BE2C (cell line): ENCODE measurements at regions not wholly inside any gene's neighbourhood (a gene's known extent, or its start where the extent isn't known, plus 50 kb on each side); places are given as distances from the start of the nearest gene placed in this dataset.
A peak's percentile ranks its signal among the peaks of the same experiment; 100 is the strongest.

Source experiments
- DNase-seq: peaks from one replicate; pipeline ENCODE4 v3.0.0-alpha.2; 2020
- H3K27me3 ChIP-seq: fragments of 250-450 bp; sonication (Bioruptor Pico); 2 replicates; pipeline ENCODE4 v1.5.1; 2020; ENCODE audit warnings: mild to moderate bottlenecking
- H3K36me3 ChIP-seq: fragments of 250-450 bp; sonication (Bioruptor Pico); 2 replicates; pipeline ENCODE4 v1.5.1; 2020; ENCODE audit warnings: mild to moderate bottlenecking
- H3K4me1 ChIP-seq: fragments of 250-450 bp; sonication (Bioruptor Pico); 2 replicates; pipeline ENCODE4 v1.5.1; 2020
- H3K4me3 ChIP-seq: 2 replicates; pipeline ENCODE4 v1.5.1; 2011; ENCODE audit warnings: low read depth, low read length
- H3K9me3 ChIP-seq: fragments of 250-450 bp; sonication (Bioruptor Pico); 2 replicates; pipeline ENCODE4 v1.5.1; 2020
- CTCF ChIP-seq: IDR thresholded peaks from 2 replicates; pipeline ENCODE4 v1.5.1; 2012; ENCODE audit warnings: mild to moderate bottlenecking, low read depth, low read length

DNA sequence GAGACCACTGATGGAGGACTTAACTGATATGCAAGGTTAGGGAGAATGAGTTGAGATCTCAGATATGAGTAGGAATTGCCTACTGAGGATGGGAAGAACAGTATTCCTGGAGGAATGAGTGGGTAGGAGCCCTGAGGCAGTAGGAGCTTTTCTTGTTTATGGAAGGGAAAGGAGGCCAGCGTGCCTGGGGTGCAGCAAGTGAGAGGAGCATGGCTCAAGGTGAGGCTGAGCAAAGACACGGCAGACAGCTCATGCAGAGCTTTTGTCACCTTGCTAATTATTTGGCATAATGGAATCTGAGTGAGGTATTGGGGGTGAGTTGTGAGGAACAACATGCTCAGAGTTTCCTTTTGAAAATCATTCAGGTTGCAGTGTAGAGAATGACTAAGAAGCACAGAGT lies 65.3 kb upstream of the IBSP start:
- no peak for TF ChIP-seq CTCF
- H3K4me3 ChIP-seq, result no peak overlapping the region
- DNase-seq, result no peak
- H3K27me3 ChIP-seq, result no peaks in the 10 kb centered on the region; the same call in none of the 2 replicates
- no peaks in the 10 kb centered on the region for H3K4me1 ChIP-seq
- no peaks in the 10 kb centered on the region for H3K36me3 ChIP-seq
- no peaks in the 10 kb centered on the region for H3K9me3 ChIP-seq

- Histone ChIP-seq H3K4me1 (no peaks in the 10 kb centered on the region), H3K36me3 (no peaks in the 10 kb centered on the region), H3K27me3 (no peaks in the 10 kb centered on the region; the same call in none of the 2 replicates), H3K4me3 (no peak overlapping the region), H3K9me3 (no peaks in the 10 kb centered on the region)
- TF ChIP-seq CTCF, result no peak
- DNase-seq, result no peak
Measured at GRCh38 chr4:87734936-87735335, 64.4 kb upstream of the IBSP start.

- no peaks in the 10 kb centered on the region for H3K4me1 ChIP-seq
- H3K9me3 ChIP-seq, result no peaks in the 10 kb centered on the region
- no peak for TF ChIP-seq CTCF
- H3K4me3 ChIP-seq, result no peak overlapping the region
- H3K27me3 ChIP-seq, result no peaks in the 10 kb centered on the region
- no peaks in the 10 kb centered on the region for H3K36me3 ChIP-seq
- DNase-seq, result no peak
Measured at GRCh38 chr4:87738483-87738882, 60.9 kb upstream of the IBSP start.

GRCh38 chr4:87739494-87739893 lies 59.9 kb upstream of the IBSP start:
- Histone ChIP-seq H3K36me3 (no peaks in the 10 kb centered on the region), H3K4me1 (no peaks in the 10 kb centered on the region), H3K9me3 (no peaks in the 10 kb centered on the region), H3K4me3 (no peak overlapping the region), H3K27me3 (no peaks in the 10 kb centered on the region)
- no peak for TF ChIP-seq CTCF
- no peak for DNase-seq

DNA sequence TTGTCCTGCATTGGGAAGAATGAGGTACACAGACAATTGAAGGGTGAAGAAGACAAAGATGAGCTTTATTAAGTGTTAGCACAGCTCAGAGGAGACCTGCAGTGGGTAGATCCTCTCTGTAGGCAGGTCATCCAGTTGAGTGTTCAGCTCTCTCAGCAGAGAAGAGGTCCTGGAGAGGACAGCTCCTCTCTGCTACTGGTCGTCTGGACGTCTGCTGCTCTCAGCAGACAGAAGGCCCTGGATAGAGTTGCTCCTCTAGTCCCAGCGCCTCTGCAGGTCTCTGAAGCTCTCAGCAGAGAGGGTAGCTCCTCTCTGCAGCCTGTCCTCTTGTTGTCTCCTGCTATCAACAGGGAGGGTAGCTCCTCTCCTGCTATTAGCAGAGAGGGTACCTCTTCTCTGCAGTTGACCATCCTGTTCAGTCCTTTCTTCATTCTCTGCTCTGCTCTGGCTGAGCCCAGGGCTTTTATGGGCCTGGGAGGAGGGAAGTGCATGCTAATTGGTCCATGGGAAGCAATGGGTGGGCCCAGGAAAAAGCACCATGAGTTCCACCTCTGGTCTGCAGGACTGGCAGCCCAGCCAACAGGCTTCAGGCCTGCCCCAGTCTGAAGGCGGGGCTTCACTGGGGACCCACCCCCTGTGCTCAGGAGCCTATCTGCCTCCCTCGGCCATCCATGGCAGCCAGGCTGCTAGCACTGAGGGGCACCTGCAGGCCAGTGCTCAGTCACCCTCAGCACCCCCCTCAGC lies 54.1 kb upstream of the IBSP start:
- Histone ChIP-seq H3K9me3 (no peaks in the 10 kb centered on the region), H3K36me3 (no peaks in the 10 kb centered on the region), H3K27me3 (no peaks in the 10 kb centered on the region), H3K4me1 (no peaks in the 10 kb centered on the region), H3K4me3 (no peak overlapping the region)
- peak; percentile 35 for DNase-seq
- no peak for TF ChIP-seq CTCF

GRCh38 chr4:87746001-87746400 lies 53.4 kb upstream of the IBSP start:
- TF ChIP-seq CTCF, result no peak
- Histone ChIP-seq H3K4me1 (no peaks in the 10 kb centered on the region), H3K27me3 (no peaks in the 10 kb centered on the region), H3K36me3 (no peaks in the 10 kb centered on the region), H3K9me3 (no peaks in the 10 kb centered on the region), H3K4me3 (no peak overlapping the region)
- no peak for DNase-seq
